ENCODE measurements at regions not wholly inside any gene's neighbourhood (a gene's known extent, or its start where the extent isn't known, plus 50 kb on each side); places are given as distances from the start of the nearest gene placed in this dataset.
"Not testable (repeated sequence)": the region's sequence is repeated elsewhere in the genome, so short reads cannot be mapped to it uniquely, and the experiment has no call there.

GRCh38 chr12:58670623-58671022, 249.7 kb downstream of the LRIG3 start:
- no peaks in the 10 kb centered on the region for H3K4me1 Mint-ChIP-seq (ENCODE audit: low read depth)
- no peaks in the 10 kb centered on the region for H3K27me3 Mint-ChIP-seq
- H3K36me3 Mint-ChIP-seq (ENCODE audit: low read depth), result no peaks in the 10 kb centered on the region
- DNase-seq, result no peak
- peaks cover 4% of the 10 kb centered on the region for H3K9me3 Mint-ChIP-seq
- no peak overlapping the region for H3K27ac Mint-ChIP-seq
- H3K4me3 Mint-ChIP-seq, result no peak overlapping the region

- peaks cover 4% of the 10 kb centered on the region for H3K9me3 Mint-ChIP-seq
- no peak overlapping the region for H3K4me3 Mint-ChIP-seq
- no peak for DNase-seq
- H3K36me3 Mint-ChIP-seq (ENCODE audit: low read depth), result no peaks in the 10 kb centered on the region
- H3K27ac Mint-ChIP-seq, result no peak overlapping the region
- H3K4me1 Mint-ChIP-seq (ENCODE audit: low read depth), result no peaks in the 10 kb centered on the region
- H3K27me3 Mint-ChIP-seq, result no peaks in the 10 kb centered on the region
Measured at GRCh38 chr12:58671196-58671595, 249.1 kb downstream of the LRIG3 start.

GRCh38 chr12:58673021-58673420, 247.3 kb downstream of the LRIG3 start:
- no peaks in the 10 kb centered on the region for H3K36me3 Mint-ChIP-seq (ENCODE audit: low read depth)
- H3K27me3 Mint-ChIP-seq, result no peaks in the 10 kb centered on the region
- no peak overlapping the region for H3K27ac Mint-ChIP-seq
- peaks cover 6% of the 10 kb centered on the region for H3K9me3 Mint-ChIP-seq
- no peaks in the 10 kb centered on the region for H3K4me1 Mint-ChIP-seq (ENCODE audit: low read depth)
- H3K4me3 Mint-ChIP-seq, result no peak overlapping the region
- DNase-seq, result no peak

DNA sequence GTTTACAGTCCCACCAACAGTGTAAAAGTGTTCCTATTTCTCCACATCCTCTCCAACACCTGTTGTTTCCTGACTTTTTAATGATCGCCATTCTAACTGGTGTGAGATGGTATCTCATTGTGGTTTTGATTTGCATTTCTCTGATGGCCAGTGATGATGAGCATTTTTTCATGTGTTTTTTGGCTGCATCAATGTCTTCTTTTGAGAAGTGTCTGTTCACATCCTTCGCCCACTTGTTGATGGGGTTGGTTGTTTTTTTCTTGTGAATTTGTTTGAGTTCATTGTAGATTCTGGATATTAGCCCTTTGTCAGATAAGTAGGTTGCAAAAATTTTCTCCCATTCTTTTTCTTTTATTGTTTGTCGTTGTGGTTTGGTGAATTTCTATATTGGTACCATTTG, 242.5 kb downstream of the LRIG3 start:
- not testable (repeated sequence) for H3K4me1 Mint-ChIP-seq (ENCODE audit: low read depth); DNase-seq; H3K36me3 Mint-ChIP-seq (ENCODE audit: low read depth); H3K27me3 Mint-ChIP-seq; H3K4me3 Mint-ChIP-seq; H3K27ac Mint-ChIP-seq
- H3K9me3 Mint-ChIP-seq, result peaks cover 23% of the 10 kb centered on the region

DNA sequence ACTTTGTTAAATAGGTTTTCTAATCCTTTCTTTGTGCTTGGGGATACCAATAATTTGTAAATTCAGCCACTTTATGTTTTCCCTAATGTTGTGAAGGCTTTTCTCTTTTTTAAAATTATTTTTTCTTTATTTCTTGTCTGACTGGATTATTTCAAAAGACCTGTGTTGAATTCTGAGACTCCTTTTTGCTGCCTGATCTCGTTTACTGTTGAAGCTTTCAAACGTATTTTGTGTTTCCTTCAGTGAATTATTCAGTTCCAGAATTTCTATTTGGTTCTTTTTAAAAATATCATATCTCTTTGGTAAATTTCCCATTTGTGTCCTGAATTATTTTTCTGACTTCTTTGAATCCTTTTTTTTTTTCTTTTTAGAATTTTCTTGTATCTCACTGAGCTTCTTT, 241.6 kb downstream of the LRIG3 start:
- H3K36me3 Mint-ChIP-seq (ENCODE audit: low read depth), result no peaks in the 10 kb centered on the region
- H3K4me1 Mint-ChIP-seq (ENCODE audit: low read depth), result no peaks in the 10 kb centered on the region
- peaks cover 23% of the 10 kb centered on the region for H3K9me3 Mint-ChIP-seq
- no peak overlapping the region for H3K4me3 Mint-ChIP-seq
- no peak overlapping the region for H3K27ac Mint-ChIP-seq
- no peak for DNase-seq
- H3K27me3 Mint-ChIP-seq, result no peaks in the 10 kb centered on the region

- Mint-ChIP-seq H3K27ac (no peak overlapping the region), H3K9me3 (peaks cover 19% of the 10 kb centered on the region), H3K4me1 (ENCODE audit: low read depth) (no peaks in the 10 kb centered on the region), H3K27me3 (no peaks in the 10 kb centered on the region), H3K4me3 (no peak overlapping the region), H3K36me3 (ENCODE audit: low read depth) (no peaks in the 10 kb centered on the region)
- no peak for DNase-seq
Measured at GRCh38 chr12:58681730-58682129, 238.6 kb downstream of the LRIG3 start.

DNA sequence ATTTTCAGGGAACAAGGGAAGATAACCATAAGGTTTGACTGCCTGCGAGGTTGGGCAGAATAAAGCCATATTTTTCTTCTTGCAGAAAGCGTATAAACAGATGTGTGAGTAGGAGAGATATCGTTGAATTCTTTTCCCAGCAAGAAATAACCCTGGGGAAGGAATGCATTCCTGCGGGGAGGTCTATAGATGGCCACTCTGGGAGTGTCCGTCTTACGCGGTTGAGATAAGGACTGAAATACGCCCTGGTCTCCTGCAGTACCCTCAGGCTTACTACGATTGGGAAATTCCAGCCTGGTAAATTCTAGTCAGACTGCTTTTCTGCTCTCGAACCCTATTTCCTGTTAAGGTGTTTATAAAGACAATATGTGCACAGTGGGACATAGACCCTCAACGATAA, 225.0 kb downstream of the LRIG3 start:
- Mint-ChIP-seq H3K36me3 (ENCODE audit: low read depth) (no peaks in the 10 kb centered on the region), H3K9me3 (peaks cover 37% of the 10 kb centered on the region), H3K4me1 (ENCODE audit: low read depth) (no peaks in the 10 kb centered on the region), H3K4me3 (no peak overlapping the region), H3K27ac (no peak overlapping the region), H3K27me3 (no peaks in the 10 kb centered on the region)
- DNase-seq, result no peak

DNA sequence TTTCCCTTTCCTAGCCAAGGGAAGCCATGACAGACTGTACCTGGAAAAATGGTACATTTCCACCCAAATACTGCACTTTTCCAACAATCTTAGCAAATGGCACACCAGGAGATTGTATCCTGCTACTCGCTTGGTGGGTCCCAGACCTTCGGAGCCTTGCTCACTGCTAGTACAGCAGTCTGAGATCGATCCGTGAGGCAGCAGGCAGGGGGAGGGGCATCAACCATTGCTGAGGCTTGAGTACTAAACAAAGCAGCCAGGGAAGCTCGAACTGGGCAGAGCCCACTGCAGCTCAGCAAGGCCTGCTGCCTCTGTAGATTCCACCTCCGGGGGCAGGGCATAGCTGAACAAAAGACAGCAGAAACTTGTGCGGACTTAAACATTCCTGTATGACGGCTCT, 218.8 kb downstream of the LRIG3 start:
- no peaks in the 10 kb centered on the region for H3K36me3 Mint-ChIP-seq (ENCODE audit: low read depth)
- H3K4me3 Mint-ChIP-seq, result no peak overlapping the region
- H3K27me3 Mint-ChIP-seq, result no peaks in the 10 kb centered on the region
- H3K9me3 Mint-ChIP-seq, result peaks cover 18% of the 10 kb centered on the region
- no peaks in the 10 kb centered on the region for H3K4me1 Mint-ChIP-seq (ENCODE audit: low read depth)
- DNase-seq, result no peak
- H3K27ac Mint-ChIP-seq, result no peak overlapping the region

DNA sequence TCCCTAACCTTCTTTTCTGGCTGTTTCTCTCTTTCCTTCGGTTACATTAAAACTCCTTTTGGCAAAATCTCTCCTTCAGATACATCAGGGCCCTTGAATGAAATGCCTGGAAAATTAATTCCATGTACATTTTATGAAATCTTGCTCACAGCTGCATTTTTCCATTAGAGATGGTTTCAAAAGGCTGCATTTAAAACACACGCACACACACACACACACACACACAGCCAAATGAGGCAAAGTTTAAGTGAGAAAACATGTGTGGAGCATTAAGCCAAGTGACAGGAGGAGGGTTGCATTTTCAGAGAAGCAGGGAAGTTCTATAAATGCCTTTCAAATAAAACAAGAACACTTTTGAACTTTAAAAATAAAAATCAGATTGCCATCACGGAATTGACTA, 216.4 kb downstream of the LRIG3 start:
- Mint-ChIP-seq H3K36me3 (ENCODE audit: low read depth) (no peaks in the 10 kb centered on the region), H3K27me3 (no peaks in the 10 kb centered on the region), H3K4me1 (ENCODE audit: low read depth) (no peaks in the 10 kb centered on the region), H3K9me3 (peaks cover 21% of the 10 kb centered on the region), H3K27ac (no peak overlapping the region), H3K4me3 (no peak overlapping the region)
- DNase-seq, result no peak

GRCh38 chr12:58704770-58705169, 215.5 kb downstream of the LRIG3 start:
- H3K9me3 Mint-ChIP-seq, result peaks cover 23% of the 10 kb centered on the region
- not testable (repeated sequence) for DNase-seq; H3K27me3 Mint-ChIP-seq; H3K36me3 Mint-ChIP-seq (ENCODE audit: low read depth); H3K4me1 Mint-ChIP-seq (ENCODE audit: low read depth); H3K4me3 Mint-ChIP-seq; H3K27ac Mint-ChIP-seq

DNA sequence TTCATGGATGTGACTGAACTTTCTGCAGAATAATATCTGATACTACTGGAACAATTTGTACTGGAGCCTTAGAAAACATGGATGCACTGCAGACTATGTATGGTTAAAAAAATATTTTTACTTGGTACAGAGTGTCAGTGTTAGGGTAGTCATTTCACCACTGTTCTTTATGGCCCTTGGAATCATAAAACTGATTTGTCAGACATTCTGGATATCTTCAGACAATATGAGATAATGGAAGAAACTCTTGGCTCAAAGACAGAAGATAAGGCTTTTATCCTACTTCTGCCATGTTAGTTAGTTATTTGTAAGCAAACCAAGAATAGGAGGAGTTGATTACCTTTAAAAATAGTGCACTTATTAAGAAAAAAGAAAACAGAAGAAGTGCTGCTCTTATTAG, 209.4 kb downstream of the LRIG3 start:
- Mint-ChIP-seq H3K4me3 (no peak overlapping the region), H3K36me3 (ENCODE audit: low read depth) (no peaks in the 10 kb centered on the region), H3K9me3 (peaks cover 16% of the 10 kb centered on the region), H3K4me1 (ENCODE audit: low read depth) (no peaks in the 10 kb centered on the region), H3K27me3 (no peaks in the 10 kb centered on the region), H3K27ac (no peak overlapping the region)
- DNase-seq, result no peak

DNA sequence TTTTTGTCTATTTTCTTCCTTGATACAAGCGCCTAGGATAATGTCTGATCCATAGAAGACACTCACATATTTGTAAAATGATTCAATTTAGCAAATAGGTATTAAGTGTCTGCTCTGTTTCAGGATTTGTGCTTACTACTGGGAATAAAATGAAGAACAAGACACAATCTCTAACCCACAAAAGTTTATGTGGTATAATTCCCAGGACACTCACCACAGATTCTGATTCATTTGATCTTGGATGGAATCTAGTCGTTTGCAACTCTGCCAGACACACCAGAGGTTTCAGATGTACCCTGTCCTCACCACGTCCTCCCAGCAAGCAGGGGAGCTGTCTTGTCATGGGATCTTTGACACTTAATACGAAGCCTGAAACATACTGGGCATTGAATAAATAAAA, 208.3 kb downstream of the LRIG3 start:
- Mint-ChIP-seq H3K36me3 (ENCODE audit: low read depth) (no peaks in the 10 kb centered on the region), H3K9me3 (peaks cover 17% of the 10 kb centered on the region), H3K27ac (no peak overlapping the region), H3K4me1 (ENCODE audit: low read depth) (no peaks in the 10 kb centered on the region), H3K27me3 (no peaks in the 10 kb centered on the region), H3K4me3 (no peak overlapping the region)
- DNase-seq, result no peak

DNA sequence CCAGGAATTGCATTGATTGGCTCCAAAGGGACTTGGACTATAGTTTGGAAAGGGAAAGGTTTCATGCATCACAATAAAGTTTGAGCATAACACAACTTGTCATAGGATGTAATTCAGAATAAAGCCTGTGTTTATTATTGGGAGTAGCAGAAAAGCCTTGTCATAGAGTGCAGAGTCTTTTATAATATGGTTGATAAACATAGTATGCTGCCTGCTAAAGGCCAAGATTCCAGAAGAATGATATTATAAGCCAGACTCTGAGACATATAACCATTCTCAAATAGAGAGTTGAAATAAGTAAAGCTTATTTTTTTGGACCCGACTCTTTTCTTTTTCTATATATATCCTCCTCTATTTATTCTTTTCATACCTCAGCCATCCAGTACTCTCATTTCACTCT, 207.3 kb downstream of the LRIG3 start:
- Mint-ChIP-seq H3K9me3 (peaks cover 15% of the 10 kb centered on the region), H3K4me1 (ENCODE audit: low read depth) (no peaks in the 10 kb centered on the region), H3K36me3 (ENCODE audit: low read depth) (no peaks in the 10 kb centered on the region), H3K27me3 (no peaks in the 10 kb centered on the region), H3K4me3 (no peak overlapping the region), H3K27ac (no peak overlapping the region)
- DNase-seq, result no peak

DNA sequence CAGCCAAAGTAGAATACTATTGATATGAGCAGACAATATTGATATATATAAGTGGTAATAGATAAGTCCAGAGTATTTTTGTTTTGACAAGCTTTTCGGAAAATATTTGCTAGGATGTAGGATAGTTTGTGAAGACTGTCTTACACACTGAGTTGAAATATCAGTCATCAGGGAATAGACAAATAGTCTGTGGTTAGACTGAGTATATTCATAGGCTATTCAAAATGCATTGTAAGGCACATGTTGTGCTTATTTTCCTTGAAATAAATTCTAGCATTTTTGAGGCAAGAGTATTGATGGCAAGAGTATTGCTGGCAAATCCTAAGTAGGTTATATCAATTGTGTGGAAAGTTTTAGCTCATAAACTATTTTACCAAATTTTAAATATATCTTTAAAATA, 201.1 kb downstream of the LRIG3 start:
- no peak overlapping the region for H3K27ac Mint-ChIP-seq
- no peaks in the 10 kb centered on the region for H3K27me3 Mint-ChIP-seq
- DNase-seq, result no peak
- H3K9me3 Mint-ChIP-seq, result peaks cover 4% of the 10 kb centered on the region
- no peaks in the 10 kb centered on the region for H3K4me1 Mint-ChIP-seq (ENCODE audit: low read depth)
- no peaks in the 10 kb centered on the region for H3K36me3 Mint-ChIP-seq (ENCODE audit: low read depth)
- H3K4me3 Mint-ChIP-seq, result no peak overlapping the region

DNA sequence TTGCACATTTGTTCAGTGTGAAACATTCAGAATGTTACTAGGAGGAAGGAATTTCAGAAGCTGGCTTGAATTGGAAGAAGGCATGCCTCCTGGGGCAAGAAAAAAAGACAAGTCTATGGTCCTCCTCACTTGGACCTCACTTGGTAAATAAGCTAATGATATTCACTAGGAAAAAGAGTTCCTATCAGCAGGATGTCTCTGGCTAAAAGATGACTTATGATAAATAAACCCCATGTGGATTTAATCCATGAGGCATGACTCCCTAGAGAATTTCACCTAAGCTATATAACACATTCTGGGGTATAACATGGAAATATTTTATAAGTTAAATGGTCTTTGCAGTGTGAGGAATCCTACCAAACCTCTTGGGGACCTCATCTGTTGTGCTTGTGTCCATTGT, 199.9 kb downstream of the LRIG3 start:
- no peak overlapping the region for H3K27ac Mint-ChIP-seq
- no peaks in the 10 kb centered on the region for H3K27me3 Mint-ChIP-seq
- H3K9me3 Mint-ChIP-seq, result peaks cover 4% of the 10 kb centered on the region
- no peak for DNase-seq
- no peaks in the 10 kb centered on the region for H3K4me1 Mint-ChIP-seq (ENCODE audit: low read depth)
- no peak overlapping the region for H3K4me3 Mint-ChIP-seq
- no peaks in the 10 kb centered on the region for H3K36me3 Mint-ChIP-seq (ENCODE audit: low read depth)

DNA sequence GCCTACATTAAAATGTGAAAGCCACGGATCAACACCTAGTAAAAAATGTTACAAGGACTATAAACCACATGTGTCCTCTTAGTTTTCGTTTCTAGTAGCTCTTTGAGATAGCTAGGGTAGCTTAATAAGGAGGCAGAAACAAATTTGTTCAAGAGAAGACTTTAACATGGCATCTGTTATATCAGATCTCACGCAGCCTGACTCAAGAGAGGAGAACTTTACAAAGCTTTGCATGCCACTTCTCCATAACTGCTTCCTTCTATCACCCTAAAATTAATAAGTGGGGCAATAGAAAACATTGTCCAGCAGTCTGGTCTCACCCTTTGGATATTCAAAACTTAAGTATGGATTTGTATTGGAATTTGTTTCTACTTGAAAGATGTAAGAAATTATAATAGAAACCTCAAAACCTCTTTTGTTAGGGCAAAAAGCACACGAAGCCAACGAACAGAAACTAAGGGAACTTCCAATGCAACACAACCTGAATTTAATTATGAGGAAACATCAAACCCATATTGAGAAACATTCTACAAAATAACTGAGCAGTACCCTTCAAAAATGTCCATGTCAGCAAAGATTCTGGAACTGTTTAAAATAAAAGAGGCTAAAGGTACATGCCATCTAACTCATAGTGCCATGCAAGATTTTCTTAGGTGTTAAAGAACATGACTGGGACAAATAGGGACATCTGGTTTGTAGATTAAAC, 194.8 kb downstream of the LRIG3 start:
- DNase-seq, result no peak
- Mint-ChIP-seq H3K4me3 (no peak overlapping the region), H3K27ac (no peak overlapping the region), H3K27me3 (no peaks in the 10 kb centered on the region), H3K36me3 (ENCODE audit: low read depth) (no peaks in the 10 kb centered on the region), H3K4me1 (ENCODE audit: low read depth) (no peaks in the 10 kb centered on the region), H3K9me3 (peaks cover 4% of the 10 kb centered on the region)

Data from activated T-cell treated with anti-CD3 and anti-CD28 coated beads, Interleukin-2, amount 50 U/mL, for 24 hours (primary cell).